T-cell (primary cell): ENCODE measurements at regions not wholly inside any gene's neighbourhood (a gene's known extent, or its start where the extent isn't known, plus 50 kb on each side); places are given as distances from the start of the nearest gene placed in this dataset.
A peak's percentile ranks its signal among the peaks of the same experiment; 100 is the strongest.

Experiments used
- ATAC-seq, 4 experiments: fragments of 200-7000 bp in 3 of 4; fragments of 150-1000 bp in 1 of 4; cut with Tn5 transposase; replicated peaks in 1 of 4; 1 replicate in 3 of 4; 2 replicates in 1 of 4; pipeline ENCODE4 v1.10.0; 2021; ENCODE audit warnings: moderate library complexity in 3 of 4, mild to moderate bottlenecking in 2 of 4, moderate number of reproducible peaks in 1 of 4
- CTCF ChIA-PET, 2 donors: fragments of 300-600 bp; sonication (Branson Sonifier 250); formaldehyde crosslinking; loops; one replicate each; lab custom pipeline; 2022; ENCODE audit warnings: antibody characterized with exemption in 2 of 2; lab: Charles Lee
- POLR2A ChIA-PET, 2 donors: fragments of 300-600 bp; sonication (Branson Sonifier 250); formaldehyde crosslinking; loops; one replicate each; lab custom pipeline; 2022; ENCODE audit warnings: antibody characterized with exemption in 2 of 2; lab: Charles Lee
- DNase-seq, 35 experiments: peaks; one replicate each; pipeline versions ENCODE4 v3.0.0 to v3.0.0-alpha.2; 2013 to 2023
- H3K27ac ChIP-seq: one replicate; pipeline ENCODE4 v1.5.1; 2013; ENCODE audit warnings: low read length
- H3K27me3 ChIP-seq, 2 experiments: replicated peaks in 1 of 2; 1 replicate in 1 of 2; 2 replicates in 1 of 2; pipeline versions ENCODE4 v1.6.1 to v1.7.0; 2013; ENCODE audit warnings: low read length in 1 of 2, mixed read lengths in 1 of 2; ENCODE audit not compliant: control insufficient read depth in 2 of 2, insufficient read depth in 2 of 2; ENCODE audit errors: extremely low read depth in 1 of 2
- H3K36me3 ChIP-seq, 2 donors: 1 replicate in 1 of 2; 2 replicates in 1 of 2; pipeline versions ENCODE4 v1.6.1 to v1.7.0; 2013; ENCODE audit warnings: low read length in 1 of 2; ENCODE audit not compliant: control insufficient read depth in 2 of 2, insufficient read depth in 1 of 2; ENCODE audit errors: extremely low read depth in 1 of 2
- H3K4me1 ChIP-seq, 2 experiments: 1 replicate in 1 of 2; 2 replicates in 1 of 2; pipeline versions ENCODE4 v1.6.1 to v1.7.0; 2013; ENCODE audit warnings: low read length in 2 of 2, mixed read lengths in 1 of 2; ENCODE audit not compliant: insufficient read depth in 2 of 2, control insufficient read depth in 1 of 2; ENCODE audit errors: extremely low read depth in 1 of 2
- H3K4me3 ChIP-seq, 2 donors: 1 replicate in 1 of 2; 2 replicates in 1 of 2; pipeline versions ENCODE4 v1.5.1 to v1.7.0; 2013; ENCODE audit warnings: mild to moderate bottlenecking in 2 of 2, low read length in 1 of 2, moderate library complexity in 1 of 2; ENCODE audit not compliant: control insufficient read depth in 1 of 2; ENCODE audit errors: extremely low read depth in 1 of 2
- H3K9me3 ChIP-seq: 2 replicates; pipeline ENCODE4 v1.7.0; 2013
- H3K27ac Mint-ChIP-seq, 2 donors: one replicate each; pipeline ENCODE4 v1.8.0; 2020 to 2021; ENCODE audit warnings: mild to moderate bottlenecking in 2 of 2, mixed read lengths in 2 of 2
- H3K27me3 Mint-ChIP-seq, 2 donors: one replicate each; pipeline ENCODE4 v1.8.0; 2021 to 2022; ENCODE audit warnings: mixed read lengths in 2 of 2
- H3K36me3 Mint-ChIP-seq: one replicate; pipeline ENCODE4 v1.8.0; 2021; ENCODE audit warnings: mixed read lengths
- H3K4me1 Mint-ChIP-seq, 3 donors: one replicate each; pipeline ENCODE4 v1.8.0; 2020 to 2022; ENCODE audit warnings: mixed read lengths in 3 of 3, mild to moderate bottlenecking in 1 of 3
- H3K4me3 Mint-ChIP-seq, 3 donors: one replicate each; pipeline ENCODE4 v1.8.0; 2020 to 2022; ENCODE audit warnings: mild to moderate bottlenecking in 3 of 3, mixed read lengths in 3 of 3, moderate library complexity in 3 of 3
- H3K9me3 Mint-ChIP-seq, 3 donors: one replicate each; pipeline ENCODE4 v1.8.0; 2020 to 2022; ENCODE audit warnings: mixed read lengths in 3 of 3
- WGBS: methylation state at CpG from one replicate; pipeline ENCODE4 v1.1.5; 2013; ENCODE audit warnings: missing lambda C conversion rate; ENCODE audit not compliant: insufficient coverage; 5-methylcytosine and 5-hydroxymethylcytosine counted together

DNA sequence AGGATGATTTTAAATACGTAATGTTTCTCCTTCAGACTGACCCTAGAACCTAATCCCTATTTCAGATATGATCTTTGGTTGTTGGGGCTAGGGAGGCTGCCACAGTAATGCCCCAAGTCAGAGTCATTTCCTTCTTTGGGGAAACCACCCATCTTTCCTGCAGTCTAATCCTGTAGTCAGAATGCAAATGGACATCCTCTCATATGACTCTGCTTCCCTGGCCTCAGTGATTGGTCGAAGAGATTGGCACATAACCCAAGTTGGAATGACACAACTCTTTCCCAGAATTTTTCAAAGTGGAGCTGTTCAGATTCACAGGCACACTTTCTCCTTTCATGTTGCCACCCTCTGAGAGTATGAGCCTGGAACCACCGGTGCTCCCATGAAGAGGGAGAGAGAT lies 58.8 kb upstream of the ZNF644 start:
- Mint-ChIP-seq H3K27ac (no peak overlapping the region), H3K4me1 (no peaks in the 10 kb centered on the region), H3K27me3 (peaks cover 0 to 9% of the 10 kb centered on the region in 2 donors), H3K9me3 (no peaks in the 10 kb centered on the region), H3K4me3 (no peak overlapping the region), H3K36me3 (no peaks in the 10 kb centered on the region)
- WGBS = 100% methylated on average over 1 of the region's 3 CpGs
- ATAC-seq (no peak), DNase-seq (no peak)
- no peak overlapping the region for H3K4me3 ChIP-seq
- H3K27ac ChIP-seq = no peak overlapping the region
- no peaks in the 10 kb centered on the region for H3K27me3 ChIP-seq
- ChIA-PET POLR2A (no interaction called here), CTCF (interaction anchor here (0.5 to 0.7 kb wide), 3 partner anchors 9 to 1071 kb away, joined by 3 to 4 read pairs (median 3); no protein-coding TSS in a partner anchor)
- no peaks in the 10 kb centered on the region for H3K4me1 ChIP-seq
- no peaks in the 10 kb centered on the region for H3K9me3 ChIP-seq
- no peaks in the 10 kb centered on the region for H3K36me3 ChIP-seq

DNA sequence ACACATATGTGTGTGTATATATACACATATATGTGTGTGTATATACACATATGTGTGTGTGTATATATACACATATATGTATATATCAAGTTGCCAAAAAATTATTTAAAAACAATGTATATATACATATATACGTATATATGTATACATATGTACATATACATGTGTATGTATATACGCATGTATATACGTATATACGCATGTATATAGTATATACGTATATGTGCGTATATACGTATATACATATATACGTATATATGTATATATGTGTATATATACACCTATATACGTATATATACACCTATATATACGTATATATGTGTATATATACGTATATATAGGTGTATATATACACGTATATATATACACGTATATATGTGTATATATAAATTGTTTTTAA lies 57.0 kb upstream of the ZNF644 start:
- H3K27me3 Mint-ChIP-seq = peaks cover 1 to 10% of the 10 kb centered on the region in 2 donors
- no peak for DNase-seq
- Histone ChIP-seq H3K9me3 (no peaks in the 10 kb centered on the region), H3K27ac (no peak overlapping the region), H3K4me1 (no peaks in the 10 kb centered on the region), H3K4me3 (no peak overlapping the region), H3K36me3 (no peaks in the 10 kb centered on the region), H3K27me3 (peaks cover 0 to 7% of the 10 kb centered on the region in 2 experiments)
- POLR2A ChIA-PET = no interaction called here
- no peak overlapping the region for H3K4me3 Mint-ChIP-seq
- no peak overlapping the region for H3K27ac Mint-ChIP-seq
- no peaks in the 10 kb centered on the region for H3K9me3 Mint-ChIP-seq
- no CpG with 5 or more reads among the region's 13 CpGs for WGBS
- H3K4me1 Mint-ChIP-seq = no peaks in the 10 kb centered on the region
- CTCF ChIA-PET = no interaction called here
- no peak for ATAC-seq
- no peaks in the 10 kb centered on the region for H3K36me3 Mint-ChIP-seq

DNA sequence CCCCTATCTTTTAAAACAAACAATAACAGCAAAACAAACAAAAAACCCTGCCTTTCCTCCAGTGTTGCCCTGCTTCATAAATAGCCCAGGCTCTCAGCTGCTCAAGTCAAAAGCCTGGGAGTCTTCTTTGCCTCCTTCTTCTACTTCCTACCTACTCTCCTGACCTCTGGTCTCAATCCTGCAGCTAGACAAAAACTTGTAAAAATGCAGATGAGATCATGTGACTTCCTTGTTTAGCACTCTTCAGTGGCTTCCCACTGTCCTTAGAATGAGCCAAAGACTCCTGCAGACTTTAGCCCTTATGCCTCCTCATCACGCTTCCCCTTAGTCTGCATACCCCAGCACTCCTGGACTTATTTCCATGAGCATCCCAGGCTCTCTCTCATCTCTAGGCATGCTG lies 55.0 kb upstream of the ZNF644 start:
- no peak for ATAC-seq
- Histone ChIP-seq H3K27me3 (peaks cover 0 to 7% of the 10 kb centered on the region in 2 experiments), H3K36me3 (no peaks in the 10 kb centered on the region), H3K4me3 (no peak overlapping the region), H3K4me1 (no peaks in the 10 kb centered on the region), H3K9me3 (no peaks in the 10 kb centered on the region), H3K27ac (no peak overlapping the region)
- H3K9me3 Mint-ChIP-seq = no peaks in the 10 kb centered on the region
- 100% methylated on average over 1 of the region's 1 CpG for WGBS
- DNase-seq = no peak
- no peaks in the 10 kb centered on the region for H3K36me3 Mint-ChIP-seq
- H3K4me1 Mint-ChIP-seq = no peaks in the 10 kb centered on the region
- CTCF ChIA-PET = no interaction called here
- H3K27ac Mint-ChIP-seq = no peak overlapping the region
- H3K27me3 Mint-ChIP-seq = peaks cover 3 to 10% of the 10 kb centered on the region in 2 donors
- POLR2A ChIA-PET = no interaction called here
- no peak overlapping the region for H3K4me3 Mint-ChIP-seq

DNA sequence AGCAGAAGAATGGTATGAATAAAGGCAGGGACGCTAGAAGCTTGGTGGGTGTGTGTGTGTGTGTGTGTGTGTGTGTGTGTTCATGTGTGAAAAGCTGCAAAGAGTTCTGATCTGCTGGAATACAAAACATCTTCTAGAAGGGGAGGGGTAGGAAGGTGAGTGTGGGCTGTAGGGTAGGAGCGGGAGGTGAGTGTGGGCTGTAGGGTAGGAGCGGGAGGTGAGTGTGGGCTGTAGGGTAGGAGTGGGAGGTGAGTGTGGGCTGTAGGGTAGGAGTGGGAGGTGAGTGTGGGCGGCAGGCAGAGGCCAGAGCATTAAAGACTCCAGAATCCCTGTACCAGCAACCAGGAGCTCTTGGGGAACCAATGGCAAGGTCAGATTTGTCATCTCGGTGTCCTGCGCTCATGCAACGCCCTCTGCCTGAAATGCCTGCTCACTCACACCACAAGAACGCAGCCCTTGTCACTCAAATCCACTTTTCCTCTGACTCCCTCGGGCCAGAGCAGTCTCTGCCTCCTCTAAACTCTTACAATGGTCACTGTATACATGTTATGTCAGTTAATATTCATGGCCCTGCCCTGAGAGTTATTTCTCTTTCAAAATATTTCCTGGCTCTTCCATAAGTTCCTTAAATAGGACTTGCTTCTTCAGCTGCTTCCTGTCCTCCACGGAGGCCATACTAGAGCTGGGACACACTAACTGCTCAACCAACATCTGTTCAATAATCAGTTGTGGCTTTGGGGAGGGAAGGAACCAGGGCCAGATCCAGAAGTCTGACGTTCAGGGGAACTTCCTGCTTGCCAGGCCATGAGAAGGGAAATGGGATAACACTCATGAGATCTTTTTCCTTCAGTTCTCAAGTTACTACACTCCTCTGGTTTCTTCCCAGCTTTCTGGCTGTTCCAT lies 53.6 kb upstream of the ZNF644 start:
- no peaks in the 10 kb centered on the region for H3K4me1 Mint-ChIP-seq
- Histone ChIP-seq H3K4me3 (no peak overlapping the region), H3K27me3 (peaks cover 0 to 7% of the 10 kb centered on the region in 2 experiments), H3K36me3 (no peaks in the 10 kb centered on the region), H3K27ac (no peak overlapping the region), H3K9me3 (no peaks in the 10 kb centered on the region), H3K4me1 (no peaks in the 10 kb centered on the region)
- H3K36me3 Mint-ChIP-seq = no peaks in the 10 kb centered on the region
- WGBS = 82% methylated on average over 5 of the region's 11 CpGs
- POLR2A ChIA-PET = no interaction called here
- CTCF ChIA-PET = interaction anchor here in 1 of 2 donors (0.6 kb wide), 1 partner anchor 671 kb away, joined by 3 read pairs; no protein-coding TSS in a partner anchor
- H3K9me3 Mint-ChIP-seq = no peaks in the 10 kb centered on the region
- peaks cover 4 to 14% of the 10 kb centered on the region in 2 donors for H3K27me3 Mint-ChIP-seq
- H3K27ac Mint-ChIP-seq = no peak overlapping the region
- H3K4me3 Mint-ChIP-seq = no peak overlapping the region
- ATAC-seq = no peak
- no peak for DNase-seq

DNA sequence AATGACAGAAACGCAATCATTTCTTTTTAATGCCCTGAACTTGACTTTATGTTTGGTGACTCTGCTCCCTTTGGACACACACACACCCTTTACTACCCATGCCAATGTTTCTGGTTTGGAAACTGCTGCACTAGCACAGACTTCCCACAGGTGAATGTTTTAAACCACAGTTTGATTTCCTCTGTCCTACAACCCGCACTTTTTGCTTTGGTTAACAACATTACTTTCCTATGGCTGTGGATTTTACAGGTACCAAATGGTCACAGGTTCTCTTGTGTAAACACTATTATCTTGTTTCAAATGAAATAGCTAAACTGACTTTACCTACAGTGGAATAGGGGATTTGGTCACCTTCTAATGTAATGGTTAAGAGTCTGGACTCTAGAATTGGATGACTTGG lies 51.5 kb upstream of the ZNF644 start:
- H3K9me3 Mint-ChIP-seq = no peaks in the 10 kb centered on the region
- Histone ChIP-seq H3K9me3 (no peaks in the 10 kb centered on the region), H3K27me3 (peaks cover 0 to 7% of the 10 kb centered on the region in 2 experiments), H3K4me1 (no peaks in the 10 kb centered on the region), H3K27ac (no peak overlapping the region), H3K36me3 (no peaks in the 10 kb centered on the region), H3K4me3 (no peak overlapping the region)
- ChIA-PET CTCF (interaction anchor here in 1 of 2 donors (0.5 kb wide), 1 partner anchor 787 kb away, joined by 4 read pairs; no protein-coding TSS in a partner anchor), POLR2A (no interaction called here)
- no peak overlapping the region for H3K4me3 Mint-ChIP-seq
- peaks cover 4 to 22% of the 10 kb centered on the region in 2 donors for H3K27me3 Mint-ChIP-seq
- H3K36me3 Mint-ChIP-seq = no peaks in the 10 kb centered on the region
- H3K4me1 Mint-ChIP-seq = no peaks in the 10 kb centered on the region
- H3K27ac Mint-ChIP-seq = peak overlapping the region in 1 of 2 donors; percentile 4
- DNase-seq = no peak
- WGBS = 0% methylated on average over 1 of the region's 2 CpGs
- no peak for ATAC-seq

DNA sequence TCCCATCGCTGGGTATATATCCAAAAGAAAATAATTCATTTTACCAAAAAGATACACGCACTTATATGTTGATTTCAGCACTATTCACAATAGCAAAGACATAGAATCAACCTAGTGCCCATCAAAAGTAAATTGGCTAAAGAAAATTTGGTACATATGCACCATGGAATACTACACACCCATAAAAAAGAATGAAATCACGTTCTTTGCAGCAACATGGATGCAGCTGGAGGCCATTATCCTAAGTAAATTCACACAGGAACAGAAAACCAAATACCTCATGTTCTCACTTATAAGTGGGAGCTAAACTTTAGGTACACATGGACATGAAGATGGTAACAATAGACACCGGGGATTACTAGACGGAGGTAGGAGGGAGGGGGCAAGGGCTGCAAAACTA lies 50.0 kb upstream of the ZNF644 start:
- peaks cover 8 to 21% of the 10 kb centered on the region in 2 donors for H3K27me3 Mint-ChIP-seq
- ATAC-seq (no peak), DNase-seq (no peak)
- no peak overlapping the region for H3K4me3 Mint-ChIP-seq
- H3K36me3 Mint-ChIP-seq = no peaks in the 10 kb centered on the region
- Histone ChIP-seq H3K27me3 (peaks cover 0 to 7% of the 10 kb centered on the region in 2 experiments), H3K4me3 (no peak overlapping the region), H3K9me3 (no peaks in the 10 kb centered on the region), H3K4me1 (no peaks in the 10 kb centered on the region), H3K27ac (no peak overlapping the region), H3K36me3 (no peaks in the 10 kb centered on the region)
- no peaks in the 10 kb centered on the region for H3K4me1 Mint-ChIP-seq
- ChIA-PET POLR2A (no interaction called here), CTCF (no interaction called here)
- no peaks in the 10 kb centered on the region for H3K9me3 Mint-ChIP-seq
- no CpG with 5 or more reads among the region's 5 CpGs for WGBS
- no peak overlapping the region for H3K27ac Mint-ChIP-seq
